Skin epidermis (tissue), 12 donors: ENCODE measurements at regions not wholly inside any gene's neighbourhood (a gene's known extent, or its start where the extent isn't known, plus 50 kb on each side); places are given as distances from the start of the nearest gene placed in this dataset.
"Not testable (repeated sequence)": the region's sequence is repeated elsewhere in the genome, so short reads cannot be mapped to it uniquely, and the experiment has no call there.

Experiments used
- H3K27ac ChIP-seq, 21 experiments: fragments of 200-600 bp; sonication (generic) in 11 of 21; one replicate each; pipeline ENCODE4 v1.5.0; 2020; ENCODE audit warnings: mild to moderate bottlenecking in 3 of 21, inconsistent platforms in 2 of 21, moderate library complexity in 2 of 21
- H3K4me3 ChIP-seq, 7 experiments: fragments of 200-600 bp; sonication (generic) in 2 of 7; one replicate each; pipeline ENCODE4 v1.5.0; 2020; ENCODE audit warnings: inconsistent platforms in 2 of 7, mild to moderate bottlenecking in 2 of 7, moderate library complexity in 1 of 7

DNA sequence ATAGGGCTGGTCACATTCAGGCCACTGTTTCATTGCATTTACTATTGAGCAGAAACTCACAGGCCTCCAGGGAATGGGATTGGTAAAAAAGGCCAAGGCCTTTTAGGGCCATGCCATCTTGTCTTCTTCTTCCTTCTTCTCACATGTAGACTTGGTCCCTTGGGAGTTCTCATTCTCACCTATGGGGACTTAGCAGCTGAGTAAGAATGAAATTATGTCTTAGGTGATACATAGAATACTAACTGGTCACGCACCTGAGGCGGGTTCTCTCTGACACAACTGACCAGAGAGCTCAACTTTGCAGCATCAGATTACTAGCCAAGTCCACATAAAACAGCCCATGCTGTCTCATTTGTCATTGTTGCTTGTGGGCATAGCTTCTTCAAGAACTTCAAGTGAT lies 641.8 kb downstream of the EFNA5 start:
- Histone ChIP-seq H3K27ac (no peak overlapping the region), H3K4me3 (no peak overlapping the region)

DNA sequence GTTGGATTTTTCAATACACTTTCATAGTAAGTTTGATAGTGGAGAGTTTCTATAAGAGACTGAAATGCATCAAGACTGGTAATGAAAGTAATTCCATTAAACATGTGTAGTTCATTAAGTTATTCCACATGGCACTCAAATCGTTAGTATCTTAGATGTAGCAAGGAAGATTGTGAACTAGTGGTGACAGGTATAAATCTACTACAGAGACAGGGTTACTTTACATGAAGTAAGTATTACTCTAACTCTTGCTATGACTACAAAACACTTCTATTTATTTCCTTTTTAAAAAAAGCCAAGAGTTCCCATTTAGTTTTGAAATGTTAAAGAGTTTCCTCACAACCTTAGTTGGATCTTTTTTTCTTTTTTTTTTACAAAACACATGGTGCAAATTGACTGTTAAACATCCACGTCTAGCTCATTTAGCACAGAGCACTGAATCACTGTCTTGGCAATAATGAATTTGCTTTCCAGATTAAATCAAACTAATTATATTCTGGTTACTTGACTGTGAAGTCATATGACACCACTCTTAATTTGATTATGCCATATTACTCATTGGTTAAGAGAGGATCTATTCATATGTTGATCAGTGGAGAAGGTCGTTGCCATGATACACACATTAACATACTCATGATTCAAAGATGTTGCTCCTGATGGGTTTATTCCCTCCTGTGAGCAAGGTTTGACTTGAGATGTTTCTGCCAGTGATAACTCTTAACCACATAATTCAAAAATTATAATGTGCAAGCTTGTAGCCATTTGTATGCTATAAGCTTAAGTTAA lies 644.8 kb downstream of the EFNA5 start:
- Histone ChIP-seq H3K27ac (no peak overlapping the region), H3K4me3 (no peak overlapping the region)

DNA sequence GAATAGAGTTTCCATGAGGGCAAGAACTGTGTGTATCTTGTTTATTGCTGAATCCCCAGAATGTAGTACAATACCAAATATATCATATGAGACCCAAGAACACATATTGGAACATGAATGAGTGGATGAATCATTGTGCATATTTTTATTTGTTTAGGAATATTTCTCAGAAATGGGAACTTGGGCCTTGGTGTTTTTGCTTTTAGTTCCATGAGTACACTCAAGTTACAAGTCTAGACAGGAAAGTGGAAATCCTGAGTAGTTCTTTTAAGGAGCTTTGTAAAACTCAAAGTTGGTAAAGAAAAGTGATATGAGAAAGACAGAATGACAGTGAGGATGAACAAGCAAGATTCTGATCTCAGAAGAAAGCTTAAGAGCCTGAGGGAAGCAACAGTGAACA lies 647.0 kb downstream of the EFNA5 start:
- H3K4me3 ChIP-seq, result no peak overlapping the region
- H3K27ac ChIP-seq, result no peak overlapping the region

DNA sequence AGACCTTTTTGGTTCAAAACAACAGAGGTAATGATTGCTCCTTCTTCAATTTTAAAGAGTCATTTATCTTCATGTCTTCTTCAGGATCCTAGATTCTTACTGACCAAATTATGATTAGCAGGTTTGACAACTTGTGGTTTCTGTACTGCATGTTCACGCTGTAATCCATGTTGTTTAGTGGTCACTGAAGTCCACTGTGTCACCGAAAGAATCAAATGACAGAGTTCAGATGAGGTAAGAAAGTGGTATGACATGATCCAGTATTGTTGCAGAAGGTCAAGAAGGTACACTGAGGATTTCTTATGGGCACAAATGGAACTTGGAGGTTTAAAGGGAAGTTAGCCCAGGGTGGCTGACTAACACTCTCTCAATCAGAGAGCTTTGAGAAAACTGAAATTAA lies 649.2 kb downstream of the EFNA5 start:
- H3K4me3 ChIP-seq, result no peak overlapping the region
- no peak overlapping the region for H3K27ac ChIP-seq

DNA sequence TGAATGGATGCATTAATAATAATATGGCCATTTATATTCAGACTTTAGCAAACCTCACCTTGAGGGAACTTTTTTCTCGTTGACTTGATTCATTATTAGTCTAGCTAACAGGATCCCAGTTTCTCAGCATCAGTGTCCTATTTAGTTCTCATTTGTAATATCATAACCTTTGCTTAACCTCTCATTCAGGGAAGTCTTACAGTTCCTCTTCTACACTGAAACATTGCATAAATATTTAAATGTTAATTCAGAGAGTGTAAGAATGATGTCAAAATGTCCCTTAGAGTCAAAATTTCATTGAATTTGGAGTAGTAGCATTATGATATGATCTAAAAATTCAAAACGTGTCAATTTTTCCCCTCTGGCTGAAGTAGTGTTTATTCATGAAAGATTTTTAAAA lies 650.1 kb downstream of the EFNA5 start:
- H3K27ac ChIP-seq, result no peak overlapping the region

DNA sequence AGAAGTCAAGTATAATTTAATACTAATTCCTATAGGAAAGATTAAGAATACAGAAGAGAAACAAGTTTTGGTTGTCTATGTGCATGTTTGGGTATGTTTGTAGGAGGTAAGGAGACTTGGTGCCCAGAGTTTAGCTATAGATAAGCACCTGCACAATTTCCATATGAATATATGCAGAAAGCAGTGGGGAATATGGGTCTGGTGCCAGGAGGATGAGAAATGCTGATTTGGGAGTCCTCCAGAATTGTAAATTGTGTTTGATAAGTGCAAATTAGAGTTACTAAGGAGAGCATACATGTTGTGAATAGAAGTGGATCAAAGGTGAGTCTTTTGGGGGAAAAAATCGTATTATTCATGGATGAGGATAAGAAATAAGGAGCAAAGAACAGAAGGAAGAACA lies 653.1 kb downstream of the EFNA5 start:
- Histone ChIP-seq H3K27ac (no peak overlapping the region), H3K4me3 (no peak overlapping the region)

More for the DNA sequence above, 650.1 kb downstream of the EFNA5 start:
- H3K4me3 ChIP-seq, result no peak overlapping the region

DNA sequence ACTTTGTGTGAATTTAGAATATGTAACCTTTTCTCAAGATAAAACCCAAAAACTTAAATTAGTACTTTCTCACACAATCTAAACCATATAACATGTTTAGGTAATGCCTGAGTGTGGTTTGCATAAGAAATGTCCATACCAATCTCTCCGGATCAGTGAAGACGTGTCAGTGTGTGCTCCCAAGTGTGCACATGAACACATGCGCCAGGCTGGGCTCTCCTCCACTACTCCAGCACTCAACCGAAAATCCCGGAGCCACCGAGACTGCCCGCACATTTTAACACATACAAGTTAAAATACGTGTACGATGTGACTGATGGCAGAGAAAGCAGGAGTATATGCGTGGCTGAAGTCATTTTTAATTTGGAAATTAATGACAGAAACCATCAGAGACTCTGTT lies 658.4 kb downstream of the EFNA5 start:
- Histone ChIP-seq H3K27ac (no peak overlapping the region), H3K4me3 (no peak overlapping the region)

DNA sequence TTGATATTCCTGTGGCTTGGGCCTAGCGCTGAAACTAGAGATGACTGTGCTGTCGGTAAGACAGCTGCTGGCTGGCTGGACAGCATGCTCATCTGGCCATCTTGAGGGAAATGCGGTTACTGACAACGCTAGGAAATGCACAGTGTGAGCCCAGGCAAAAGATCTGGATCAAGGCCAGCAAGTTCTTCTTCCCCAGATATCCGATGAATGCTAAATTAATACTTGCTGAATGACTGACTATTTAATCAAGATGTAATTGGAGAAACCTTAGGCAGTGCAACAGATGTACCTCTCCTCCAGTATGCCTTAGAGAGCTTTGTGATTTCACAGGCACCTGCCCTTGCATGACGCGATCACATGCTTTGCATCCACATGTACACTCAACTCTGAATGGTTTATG lies 659.1 kb downstream of the EFNA5 start:
- Histone ChIP-seq H3K27ac (no peak overlapping the region), H3K4me3 (no peak overlapping the region)

DNA sequence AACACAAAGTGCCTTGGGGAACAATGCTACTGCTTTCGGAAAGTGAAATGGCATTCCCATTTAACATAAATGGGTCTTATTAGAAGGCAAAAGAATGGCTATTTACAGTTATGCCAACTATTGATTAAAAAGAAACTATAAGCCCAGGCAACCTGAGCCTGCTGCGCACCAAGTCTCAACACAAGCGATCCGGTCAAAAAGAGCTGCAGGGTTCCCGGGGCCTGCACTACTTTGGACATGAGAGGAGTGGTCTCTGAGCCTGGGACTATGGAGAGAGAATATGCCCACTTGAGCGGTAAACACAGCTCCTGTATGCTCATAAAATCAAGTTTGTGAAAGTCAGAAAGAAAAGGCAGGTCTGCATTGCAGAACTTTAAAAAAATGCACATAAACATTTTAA lies 660.7 kb downstream of the EFNA5 start:
- no peak overlapping the region for H3K27ac ChIP-seq
- no peak overlapping the region for H3K4me3 ChIP-seq

DNA sequence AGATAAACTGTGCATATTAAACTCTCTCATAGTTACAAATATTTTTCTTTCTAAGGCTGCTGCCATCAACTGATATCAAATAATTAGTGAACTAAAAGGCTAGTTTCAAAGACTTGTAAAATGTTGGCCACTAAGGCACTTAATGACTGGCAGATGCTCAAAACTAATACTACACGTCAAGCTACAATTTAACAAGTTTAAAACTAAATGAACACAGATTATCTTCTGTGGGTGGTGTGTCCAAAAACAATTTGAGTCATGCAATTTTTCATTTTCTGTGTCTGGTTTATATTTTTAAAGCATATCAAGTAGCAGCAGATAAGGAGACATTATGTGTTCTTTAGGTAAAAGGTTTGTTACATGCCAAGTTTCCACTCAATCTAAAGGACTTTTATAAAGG lies 665.1 kb downstream of the EFNA5 start:
- H3K27ac ChIP-seq, result no peak overlapping the region
- no peak overlapping the region for H3K4me3 ChIP-seq

DNA sequence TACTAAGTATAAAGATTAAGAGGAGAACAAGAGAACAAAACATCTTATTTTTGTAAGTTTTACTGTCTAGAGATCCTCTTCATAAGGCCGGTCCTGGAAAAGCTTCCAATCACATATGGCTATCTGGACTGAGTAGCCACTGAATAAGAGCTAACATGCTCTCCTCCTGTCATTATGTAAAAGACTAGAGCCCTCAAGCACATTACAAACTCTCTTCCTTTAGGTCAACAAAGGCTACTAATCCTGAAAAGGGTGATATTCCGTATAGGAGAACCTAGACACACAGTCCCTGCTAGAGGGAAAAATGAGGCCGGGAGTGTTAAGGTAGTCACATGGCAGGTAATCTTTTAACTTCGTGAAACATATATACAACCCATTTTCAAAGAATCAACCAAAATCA lies 665.6 kb downstream of the EFNA5 start:
- H3K4me3 ChIP-seq, result no peak overlapping the region

DNA sequence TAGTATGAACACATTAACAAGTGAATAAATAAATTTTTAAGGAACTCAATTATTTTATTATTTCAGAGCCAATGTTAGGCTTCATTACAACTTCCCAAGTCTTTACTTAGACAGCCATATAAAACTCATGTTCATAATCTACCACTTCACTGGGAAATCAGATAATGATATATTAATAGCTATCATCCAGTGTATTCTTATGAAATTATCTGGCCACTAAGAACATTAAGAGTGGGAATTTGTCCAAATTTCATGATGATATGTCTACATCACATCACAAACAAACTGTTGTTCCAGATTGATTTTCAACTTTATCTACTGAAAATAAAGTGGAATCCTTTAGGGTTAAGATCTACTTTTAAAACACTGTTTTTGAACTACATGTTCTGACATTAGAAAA lies 668.6 kb downstream of the EFNA5 start:
- no peak overlapping the region for H3K4me3 ChIP-seq

More for the DNA sequence above, 665.6 kb downstream of the EFNA5 start:
- H3K27ac ChIP-seq, result no peak overlapping the region

DNA sequence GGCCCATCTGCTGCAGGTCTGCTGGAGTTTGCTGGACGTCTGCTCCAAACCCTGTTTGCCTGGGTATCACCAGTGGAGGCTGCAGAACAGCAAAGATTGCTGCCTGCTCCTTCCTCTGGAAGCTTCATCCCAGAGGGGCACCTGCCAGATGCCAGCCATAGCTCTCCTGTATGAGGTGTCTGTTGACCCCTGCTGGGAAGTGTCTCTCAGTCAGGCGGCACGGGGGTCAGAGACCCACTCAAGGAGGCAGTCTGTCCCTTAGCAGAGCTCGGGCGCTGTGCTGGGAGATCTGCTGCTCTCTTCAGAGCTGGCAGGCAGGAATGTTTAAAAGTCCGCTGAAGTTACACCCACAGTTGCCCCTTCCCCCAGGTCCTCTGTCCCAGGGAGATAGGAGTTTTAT lies 671.2 kb downstream of the EFNA5 start:
- H3K4me3 ChIP-seq, H3K27ac ChIP-seq: not testable (repeated sequence)

More for the DNA sequence above, 668.6 kb downstream of the EFNA5 start:
- no peak overlapping the region for H3K27ac ChIP-seq

DNA sequence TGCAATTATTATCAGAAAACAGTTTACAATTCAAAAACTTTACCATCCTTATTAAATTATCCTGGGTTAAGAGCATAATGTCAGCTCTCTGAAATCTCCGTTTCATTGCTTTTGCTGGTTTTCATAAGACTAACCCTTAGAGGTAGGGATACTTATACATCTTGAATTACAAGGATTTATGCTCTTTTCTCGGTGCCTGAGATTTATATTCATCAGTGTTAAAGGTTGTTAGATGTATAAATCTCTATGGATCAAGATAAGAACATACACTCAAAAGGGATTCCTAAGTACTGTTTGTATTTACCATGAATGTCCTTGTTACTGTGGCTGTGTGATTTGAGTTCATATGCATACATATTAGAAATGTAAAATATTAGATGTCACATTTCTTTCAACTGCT lies 684.7 kb downstream of the EFNA5 start:
- Histone ChIP-seq H3K27ac (no peak overlapping the region), H3K4me3 (no peak overlapping the region)

DNA sequence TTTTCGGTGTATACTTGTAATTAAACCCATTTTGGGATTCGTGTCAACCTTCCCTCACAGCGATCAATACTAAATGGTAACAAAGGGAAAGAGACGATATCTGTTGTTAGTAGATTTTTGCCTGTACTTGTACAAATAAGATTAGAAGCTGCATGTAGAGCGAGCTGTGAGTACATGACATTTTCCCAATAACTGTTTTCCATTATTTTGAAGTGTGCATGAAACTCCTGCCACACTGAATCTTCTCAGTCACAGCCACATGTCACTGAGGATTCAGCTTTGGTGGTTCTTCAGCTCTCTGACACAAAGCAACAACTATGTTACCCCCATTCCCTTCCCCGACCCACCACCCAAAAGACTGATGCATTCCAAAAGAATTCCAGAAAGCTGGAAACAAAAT lies 685.6 kb downstream of the EFNA5 start:
- Histone ChIP-seq H3K27ac (no peak overlapping the region), H3K4me3 (no peak overlapping the region)

DNA sequence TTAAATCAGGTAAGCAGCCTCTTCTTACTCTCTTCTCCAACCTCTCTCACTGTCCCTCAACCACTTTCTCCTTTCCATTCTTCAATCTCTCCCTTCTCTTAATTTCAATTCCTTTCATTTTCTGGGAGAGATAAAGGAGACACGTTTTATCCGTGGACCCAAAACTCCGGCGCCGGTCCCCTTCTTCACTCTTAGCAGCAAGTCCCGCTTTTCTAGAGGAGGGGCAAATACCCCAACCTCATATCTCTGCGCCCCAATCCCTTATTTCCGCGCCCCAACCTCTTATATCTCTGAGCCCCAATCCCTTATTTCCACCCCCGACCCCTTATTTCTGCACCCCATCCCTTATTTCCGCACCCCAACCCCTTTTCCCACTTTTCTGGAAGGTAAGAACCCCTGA lies 691.6 kb downstream of the EFNA5 start:
- not testable (repeated sequence) for H3K27ac ChIP-seq, H3K4me3 ChIP-seq

DNA sequence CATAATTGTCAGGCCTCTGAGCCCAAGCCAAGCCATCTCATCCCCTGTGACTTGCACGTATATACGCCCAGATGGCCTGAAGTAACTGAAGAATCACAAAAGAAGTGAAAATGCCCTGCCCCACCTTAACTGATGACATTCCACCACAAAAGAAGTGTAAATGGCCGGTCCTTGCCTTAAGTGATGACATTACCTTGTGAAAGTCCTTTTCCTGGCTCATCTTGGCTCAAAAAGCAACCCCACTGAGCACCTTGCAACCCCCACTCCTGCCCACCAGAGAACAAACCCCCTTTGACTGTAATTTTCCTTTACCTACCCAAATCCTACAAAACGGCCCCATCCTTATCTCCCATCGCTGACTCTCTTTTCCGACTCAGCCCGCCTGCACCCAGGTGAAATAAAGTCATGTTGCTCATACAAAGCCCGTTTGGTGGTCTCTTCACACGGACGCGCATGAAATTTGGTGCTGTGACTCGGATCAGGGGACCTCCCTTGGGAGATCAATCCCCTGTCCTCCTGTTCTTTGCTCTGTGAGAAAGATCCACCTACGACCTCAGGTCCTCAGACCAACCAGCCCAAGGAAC lies 692.1 kb downstream of the EFNA5 start:
- H3K4me3 ChIP-seq, H3K27ac ChIP-seq: not testable (repeated sequence)

DNA sequence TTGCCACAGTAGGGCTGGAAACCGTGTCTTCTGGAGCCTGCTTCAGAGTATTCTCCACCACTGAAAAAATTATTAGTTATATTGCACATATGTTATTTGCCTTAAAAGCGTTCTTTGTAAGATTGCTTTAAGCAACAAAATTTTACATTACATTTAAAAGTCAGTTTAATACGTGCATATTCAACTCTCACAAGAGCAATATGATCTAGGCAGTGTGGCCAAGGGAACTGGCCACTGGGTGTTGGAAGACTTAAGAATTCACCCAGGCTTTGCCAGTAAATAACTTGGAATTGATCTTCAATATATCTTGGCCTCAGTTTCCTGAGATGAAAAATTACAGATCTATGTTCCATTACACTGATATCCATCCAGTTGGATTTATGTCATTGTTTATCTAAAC lies 694.4 kb downstream of the EFNA5 start:
- no peak overlapping the region for H3K27ac ChIP-seq
- no peak overlapping the region for H3K4me3 ChIP-seq

DNA sequence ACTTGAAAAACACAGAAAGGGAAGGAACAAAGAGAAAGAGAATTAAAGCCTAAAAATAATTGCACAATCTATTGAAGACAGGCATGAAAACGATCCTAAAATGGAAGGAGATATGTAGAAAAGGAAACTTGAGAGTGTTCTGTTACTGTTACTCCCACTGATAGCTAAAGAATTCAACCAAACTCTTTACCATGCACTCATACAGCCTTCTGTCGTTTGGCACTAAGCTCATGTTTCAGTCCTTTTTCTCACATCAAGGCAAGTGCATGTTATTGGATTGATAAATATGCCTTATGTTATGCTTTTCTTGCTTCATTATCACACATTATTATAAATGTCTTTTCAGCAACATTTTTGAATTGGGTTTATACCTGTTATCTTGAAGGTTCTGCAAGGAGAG lies 696.5 kb downstream of the EFNA5 start:
- Histone ChIP-seq H3K27ac (no peak overlapping the region), H3K4me3 (no peak overlapping the region)

DNA sequence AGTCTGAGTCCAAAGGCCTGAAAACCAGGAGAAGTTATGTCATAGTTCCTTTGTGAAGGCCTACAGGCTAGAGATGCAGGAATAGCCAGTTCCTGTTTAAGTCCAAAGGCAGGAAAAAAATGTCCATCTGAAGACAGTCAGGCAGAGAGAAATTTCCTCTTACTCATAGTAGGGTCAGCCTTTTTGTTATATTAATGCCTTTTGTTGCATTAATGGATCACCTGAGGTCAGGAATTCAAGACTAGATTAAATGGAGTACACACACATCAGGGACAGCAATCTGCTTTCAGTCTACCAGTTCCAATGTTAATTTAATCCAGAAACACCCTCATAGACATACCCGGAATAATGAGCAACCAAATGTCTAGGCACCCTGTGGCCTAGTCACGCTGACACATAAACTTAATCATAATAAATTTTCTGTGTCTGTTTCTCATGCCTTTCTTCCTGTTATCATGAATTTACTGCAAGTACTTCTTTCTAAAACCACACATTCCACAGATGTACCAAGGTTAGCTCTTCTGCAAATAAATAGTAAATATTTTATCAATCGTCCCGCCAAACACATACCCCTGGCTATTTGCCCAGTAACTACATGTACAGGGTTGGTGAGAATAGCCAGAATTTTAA lies 703.9 kb downstream of the EFNA5 start:
- Histone ChIP-seq H3K4me3 (no peak overlapping the region), H3K27ac (no peak overlapping the region)

DNA sequence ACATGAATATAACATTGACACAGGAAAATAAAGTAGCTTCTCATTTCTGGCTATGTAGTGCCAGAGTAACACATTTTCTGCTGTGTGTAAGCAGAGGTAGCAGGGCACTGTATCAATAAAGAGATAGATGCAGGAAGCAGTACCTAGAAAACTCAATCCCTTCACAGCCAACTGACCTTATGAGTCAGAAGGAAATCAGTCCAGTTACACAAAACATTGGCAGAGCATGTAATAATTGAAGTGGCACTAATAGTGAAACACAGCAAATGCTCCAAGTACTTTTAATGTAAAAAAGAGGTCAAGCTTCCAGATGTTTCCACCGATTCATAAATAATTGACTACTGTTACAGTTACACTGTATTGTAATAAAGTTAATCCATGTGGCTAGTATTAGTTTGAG lies 706.6 kb downstream of the EFNA5 start:
- H3K27ac ChIP-seq, result no peak overlapping the region
- H3K4me3 ChIP-seq, result no peak overlapping the region
